ENCODE measurements at regions not wholly inside any gene's neighbourhood (a gene's known extent, or its start where the extent isn't known, plus 50 kb on each side); places are given as distances from the start of the nearest gene placed in this dataset.

DNA sequence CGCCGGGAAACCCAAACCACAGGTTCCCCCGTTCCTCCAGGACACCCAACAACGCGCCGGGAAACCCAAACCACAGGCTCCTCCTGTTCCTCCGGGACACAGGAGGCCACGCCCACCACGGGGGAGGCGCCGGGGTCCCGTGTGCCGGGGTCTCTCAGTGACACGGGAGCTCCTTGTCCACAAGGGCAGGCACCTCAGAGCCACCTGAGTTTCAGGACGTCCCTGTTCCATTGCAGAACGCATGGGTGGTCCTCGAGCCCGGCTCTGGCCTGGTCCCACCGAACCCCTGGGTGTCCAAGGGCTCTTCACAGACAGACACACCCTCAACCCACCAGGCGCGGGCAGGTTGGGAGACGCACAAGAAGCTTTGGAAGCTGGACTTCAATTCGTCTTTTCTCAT lies 57.6 kb upstream of the ADGRA1 start:
- peaks cover 82% of the 10 kb centered on the region for H3K27me3 Mint-ChIP-seq (ENCODE audit: unreplicated experiment)
- TF ChIP-seq, protein P1, sequence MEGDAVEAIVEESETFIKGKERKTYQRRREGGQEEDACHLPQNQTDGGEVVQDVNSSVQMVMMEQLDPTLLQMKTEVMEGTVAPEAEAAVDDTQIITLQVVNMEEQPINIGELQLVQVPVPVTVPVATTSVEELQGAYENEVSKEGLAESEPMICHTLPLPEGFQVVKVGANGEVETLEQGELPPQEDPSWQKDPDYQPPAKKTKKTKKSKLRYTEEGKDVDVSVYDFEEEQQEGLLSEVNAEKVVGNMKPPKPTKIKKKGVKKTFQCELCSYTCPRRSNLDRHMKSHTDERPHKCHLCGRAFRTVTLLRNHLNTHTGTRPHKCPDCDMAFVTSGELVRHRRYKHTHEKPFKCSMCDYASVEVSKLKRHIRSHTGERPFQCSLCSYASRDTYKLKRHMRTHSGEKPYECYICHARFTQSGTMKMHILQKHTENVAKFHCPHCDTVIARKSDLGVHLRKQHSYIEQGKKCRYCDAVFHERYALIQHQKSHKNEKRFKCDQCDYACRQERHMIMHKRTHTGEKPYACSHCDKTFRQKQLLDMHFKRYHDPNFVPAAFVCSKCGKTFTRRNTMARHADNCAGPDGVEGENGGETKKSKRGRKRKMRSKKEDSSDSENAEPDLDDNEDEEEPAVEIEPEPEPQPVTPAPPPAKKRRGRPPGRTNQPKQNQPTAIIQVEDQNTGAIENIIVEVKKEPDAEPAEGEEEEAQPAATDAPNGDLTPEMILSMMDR (IDR thresholded peaks at IDR 0.05; ENCODE audit: unreplicated experiment) = no peak
- no peak overlapping the region for H3K27ac Mint-ChIP-seq (ENCODE audit: unreplicated experiment)
- CTCF ChIA-PET = no interaction called here
- DNase-seq = no peak
- intact Hi-C loops (cut with micrococcal nuclease; ENCODE audit: unreplicated experiment) = no loop called here
- H3K36me3 Mint-ChIP-seq (ENCODE audit: insufficient read depth, unreplicated experiment) = no peaks in the 10 kb centered on the region
- no TSS peak for BruUV-seq (replicated peaks)
- H3K4me1 Mint-ChIP-seq (ENCODE audit: low read depth, unreplicated experiment) = no peaks in the 10 kb centered on the region
- no peak overlapping the region for H3K4me3 Mint-ChIP-seq (ENCODE audit: low read depth, unreplicated experiment)
- H3K9me3 Mint-ChIP-seq (ENCODE audit: low read depth, unreplicated experiment) = no peaks in the 10 kb centered on the region

DNA sequence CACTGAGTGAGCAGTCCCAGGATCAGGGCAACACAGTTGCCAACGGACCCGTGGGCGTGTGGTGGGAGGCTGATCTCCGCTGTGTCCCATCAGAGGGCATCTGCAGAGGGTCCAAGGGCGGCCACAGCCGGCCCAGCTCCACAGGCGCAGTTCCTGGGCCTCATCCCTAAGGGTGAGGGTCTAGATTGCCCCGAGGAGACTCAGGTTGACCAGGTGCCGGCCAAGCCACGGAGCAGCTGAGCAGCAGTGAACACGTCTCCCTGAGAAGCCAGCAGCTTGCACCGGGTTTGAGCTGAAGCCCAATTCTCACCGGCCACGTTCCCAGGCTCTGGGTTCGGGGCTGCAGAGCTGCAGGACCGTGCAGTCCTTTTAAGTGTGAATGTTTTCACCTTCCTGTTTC lies 58.8 kb upstream of the ADGRA1 start:
- intact Hi-C loops (cut with micrococcal nuclease; ENCODE audit: unreplicated experiment) = no loop called here
- TF ChIP-seq, protein P1 (IDR thresholded peaks at IDR 0.05; ENCODE audit: unreplicated experiment) = no peak
- H3K4me3 Mint-ChIP-seq (ENCODE audit: low read depth, unreplicated experiment) = no peak overlapping the region
- no peaks in the 10 kb centered on the region for H3K36me3 Mint-ChIP-seq (ENCODE audit: insufficient read depth, unreplicated experiment)
- peaks cover 82% of the 10 kb centered on the region for H3K27me3 Mint-ChIP-seq (ENCODE audit: unreplicated experiment)
- H3K4me1 Mint-ChIP-seq (ENCODE audit: low read depth, unreplicated experiment) = no peaks in the 10 kb centered on the region
- no peak for DNase-seq
- CTCF ChIA-PET = no interaction called here
- BruUV-seq (replicated peaks) = no TSS peak
- H3K27ac Mint-ChIP-seq (ENCODE audit: unreplicated experiment) = no peak overlapping the region
- no peaks in the 10 kb centered on the region for H3K9me3 Mint-ChIP-seq (ENCODE audit: low read depth, unreplicated experiment)

DNA sequence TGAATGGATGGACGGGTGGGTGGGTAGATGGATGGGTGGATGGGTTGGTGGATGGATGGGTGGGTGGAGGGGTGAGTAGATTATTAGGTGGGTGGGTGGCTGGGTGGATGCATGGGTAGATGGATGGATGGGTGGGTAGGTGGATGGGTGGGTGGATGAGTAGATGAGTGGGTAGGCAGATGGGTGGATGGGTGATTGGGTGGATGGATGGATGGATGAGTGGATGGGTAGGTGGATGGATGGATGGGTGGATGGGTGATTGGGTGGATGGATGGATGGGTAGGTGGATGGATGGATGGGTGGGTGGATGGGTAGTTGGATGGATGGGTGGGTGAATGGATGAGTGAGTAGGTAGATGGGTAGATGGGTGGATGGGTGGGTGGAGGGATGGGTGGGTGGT lies 59.6 kb upstream of the ADGRA1 start:
- H3K27me3 Mint-ChIP-seq (ENCODE audit: unreplicated experiment) = peaks cover 80% of the 10 kb centered on the region
- DNase-seq = no peak
- no TSS peak for BruUV-seq (replicated peaks)

DNA sequence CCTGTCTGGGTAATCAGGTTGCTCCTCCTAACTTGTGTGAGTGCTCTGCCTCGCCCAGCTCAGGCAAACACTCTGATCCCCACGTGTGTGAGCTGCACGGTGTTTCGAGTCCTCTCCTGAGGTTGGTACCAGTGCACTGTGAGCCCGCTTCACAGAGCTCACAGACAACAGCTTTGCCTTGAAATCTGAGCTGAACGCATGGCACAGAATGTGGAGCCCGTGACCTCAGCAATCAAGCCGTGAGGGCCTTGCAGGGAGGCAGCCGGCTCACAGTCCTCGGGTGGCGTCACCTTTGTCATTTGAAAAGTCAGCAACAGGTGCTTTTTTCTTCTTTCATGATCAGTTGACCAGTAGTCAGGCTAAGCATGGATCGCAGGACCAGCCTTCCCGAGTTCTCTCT lies 60.2 kb upstream of the ADGRA1 start:
- intact Hi-C loops (cut with micrococcal nuclease; ENCODE audit: unreplicated experiment) = no loop called here
- Mint-ChIP-seq H3K4me3 (ENCODE audit: low read depth, unreplicated experiment) (no peak overlapping the region), H3K4me1 (ENCODE audit: low read depth, unreplicated experiment) (no peaks in the 10 kb centered on the region), H3K27me3 (ENCODE audit: unreplicated experiment) (peaks cover 80% of the 10 kb centered on the region), H3K36me3 (ENCODE audit: insufficient read depth, unreplicated experiment) (no peaks in the 10 kb centered on the region), H3K27ac (ENCODE audit: unreplicated experiment) (no peak overlapping the region), H3K9me3 (ENCODE audit: low read depth, unreplicated experiment) (no peaks in the 10 kb centered on the region)
- TF ChIP-seq, protein P1 (IDR thresholded peaks at IDR 0.05; ENCODE audit: unreplicated experiment) = no peak
- CTCF ChIA-PET = interaction anchor here (0.6 kb wide), 1 partner anchor 985 kb away, joined by 3 read pairs; no protein-coding TSS in a partner anchor
- BruUV-seq (replicated peaks) = no TSS peak
- no peak for DNase-seq

More for the DNA sequence above, 59.6 kb upstream of the ADGRA1 start:
- TF ChIP-seq, protein P1 (IDR thresholded peaks at IDR 0.05; ENCODE audit: unreplicated experiment) = no peak
- no peak overlapping the region for H3K4me3 Mint-ChIP-seq (ENCODE audit: low read depth, unreplicated experiment)
- no peaks in the 10 kb centered on the region for H3K9me3 Mint-ChIP-seq (ENCODE audit: low read depth, unreplicated experiment)
- CTCF ChIA-PET = no interaction called here
- H3K27ac Mint-ChIP-seq (ENCODE audit: unreplicated experiment) = no peak overlapping the region
- intact Hi-C loops (cut with micrococcal nuclease; ENCODE audit: unreplicated experiment) = no loop called here
- H3K4me1 Mint-ChIP-seq (ENCODE audit: low read depth, unreplicated experiment) = no peaks in the 10 kb centered on the region
- H3K36me3 Mint-ChIP-seq (ENCODE audit: insufficient read depth, unreplicated experiment) = no peaks in the 10 kb centered on the region
